Activated CD4-positive, alpha-beta T cell treated with anti-CD3 and anti-CD28 coated beads, Interleukin-10, Interleukin-2, amounts not matched to agents 100 ng/mL and 50 ng/mL, durations not matched to agents 16 hours and 8 hours (primary cell): ENCODE measurements at regions not wholly inside any gene's neighbourhood (a gene's known extent, or its start where the extent isn't known, plus 50 kb on each side); places are given as distances from the start of the nearest gene placed in this dataset.
A peak's percentile ranks its signal among the peaks of the same experiment; 100 is the strongest.
"Not testable (repeated sequence)": the region's sequence is repeated elsewhere in the genome, so short reads cannot be mapped to it uniquely, and the experiment has no call there.

Source experiments
- DNase-seq: peaks from one replicate; pipeline ENCODE4 v3.0.0-alpha.2; 2020

DNA sequence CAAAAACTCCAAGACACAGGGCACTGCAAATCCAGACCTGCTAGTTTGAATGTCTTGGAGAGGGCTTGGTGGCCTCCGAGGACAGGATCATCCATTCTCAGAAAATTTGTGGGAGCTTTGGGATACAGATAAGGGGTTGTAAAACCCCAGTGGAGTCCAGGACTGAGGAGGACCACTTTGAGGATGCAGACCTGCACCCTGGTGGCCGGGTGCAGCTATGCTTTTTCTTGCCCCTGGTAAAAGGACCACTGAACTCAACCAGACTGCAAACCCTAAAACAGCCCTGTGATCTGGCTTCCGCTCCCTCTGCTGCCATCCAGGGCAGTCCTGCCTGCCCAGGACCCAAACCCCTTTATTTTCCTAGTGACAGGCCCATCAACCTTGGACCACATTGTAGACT is 169.5 kb upstream of the DAAM1 start:
- no peak for DNase-seq

DNA sequence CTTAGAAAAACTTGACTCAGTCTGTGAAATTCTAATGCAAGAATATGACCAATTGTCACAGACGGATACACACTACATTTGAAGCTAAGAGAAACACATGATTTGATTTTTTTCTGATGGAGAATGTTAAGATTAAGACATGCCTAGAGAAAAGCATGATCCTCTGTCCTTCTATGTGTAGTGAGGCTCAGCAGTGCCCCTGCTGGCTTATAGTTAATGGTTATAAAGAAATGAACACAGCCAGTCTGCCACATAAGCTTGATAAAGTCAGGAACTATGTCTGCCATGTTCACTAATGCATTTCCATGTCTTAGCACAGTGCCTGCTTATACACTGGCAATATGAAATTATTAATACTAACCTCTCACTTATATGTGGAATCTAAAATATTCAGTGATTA is 168.1 kb upstream of the DAAM1 start:
- peak; percentile 16 for DNase-seq

DNA sequence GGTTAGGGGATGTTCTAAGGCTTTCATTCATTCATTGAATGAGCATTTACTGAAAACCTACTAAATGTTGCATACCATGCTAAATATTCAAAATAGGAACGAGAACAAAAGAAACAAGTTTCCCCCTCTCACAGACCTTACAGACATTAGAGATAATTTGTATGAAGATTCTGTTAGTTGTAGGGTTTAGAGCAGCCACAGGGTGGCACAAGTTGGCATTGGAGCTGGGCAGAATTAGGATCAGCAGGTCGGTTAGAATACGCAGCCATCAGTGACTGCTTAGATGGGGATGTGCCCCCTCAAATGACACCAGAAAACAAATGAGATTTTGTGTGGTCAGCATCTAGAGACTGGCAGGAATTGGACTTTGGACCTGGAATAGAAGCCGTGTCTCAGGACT is 166.3 kb upstream of the DAAM1 start:
- no peak for DNase-seq

DNA sequence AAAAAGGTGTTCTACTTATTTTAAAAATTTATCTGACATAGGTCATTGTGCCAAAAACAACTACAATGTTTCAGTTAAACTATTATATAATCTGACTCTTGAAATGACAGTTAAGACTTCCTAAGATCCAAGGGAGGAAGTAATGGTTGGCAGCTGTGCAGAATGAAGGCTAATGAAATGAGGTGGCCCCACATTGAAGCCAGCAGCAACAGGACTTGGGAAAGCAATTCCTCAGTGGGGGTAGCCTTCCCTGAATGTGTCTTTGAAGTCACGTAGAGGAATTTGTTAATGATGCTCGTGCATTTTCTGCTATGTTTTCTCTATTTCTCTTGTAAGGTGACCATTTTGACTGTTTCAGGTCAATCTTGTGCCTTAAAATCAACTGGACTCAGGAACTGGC is 162.4 kb upstream of the DAAM1 start:
- DNase-seq: no peak

DNA sequence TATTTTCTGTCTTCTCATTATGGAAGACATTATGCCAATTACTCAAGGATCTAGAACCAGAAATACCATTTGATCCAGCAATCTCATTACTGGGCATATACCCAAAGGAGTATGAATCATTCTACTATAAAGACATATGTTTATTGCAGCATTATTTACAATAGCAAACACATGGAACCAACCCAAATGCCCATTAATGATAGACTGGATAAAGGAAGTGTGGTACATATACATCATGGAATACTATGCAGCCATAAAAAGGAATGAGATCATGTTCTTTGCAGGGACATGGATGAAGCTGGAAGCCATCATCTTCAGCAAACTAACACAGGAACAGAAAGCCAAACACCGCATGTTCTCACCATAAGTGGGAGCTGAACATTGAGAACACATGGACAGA is 161.8 kb upstream of the DAAM1 start:
- not testable (repeated sequence) for DNase-seq

DNA sequence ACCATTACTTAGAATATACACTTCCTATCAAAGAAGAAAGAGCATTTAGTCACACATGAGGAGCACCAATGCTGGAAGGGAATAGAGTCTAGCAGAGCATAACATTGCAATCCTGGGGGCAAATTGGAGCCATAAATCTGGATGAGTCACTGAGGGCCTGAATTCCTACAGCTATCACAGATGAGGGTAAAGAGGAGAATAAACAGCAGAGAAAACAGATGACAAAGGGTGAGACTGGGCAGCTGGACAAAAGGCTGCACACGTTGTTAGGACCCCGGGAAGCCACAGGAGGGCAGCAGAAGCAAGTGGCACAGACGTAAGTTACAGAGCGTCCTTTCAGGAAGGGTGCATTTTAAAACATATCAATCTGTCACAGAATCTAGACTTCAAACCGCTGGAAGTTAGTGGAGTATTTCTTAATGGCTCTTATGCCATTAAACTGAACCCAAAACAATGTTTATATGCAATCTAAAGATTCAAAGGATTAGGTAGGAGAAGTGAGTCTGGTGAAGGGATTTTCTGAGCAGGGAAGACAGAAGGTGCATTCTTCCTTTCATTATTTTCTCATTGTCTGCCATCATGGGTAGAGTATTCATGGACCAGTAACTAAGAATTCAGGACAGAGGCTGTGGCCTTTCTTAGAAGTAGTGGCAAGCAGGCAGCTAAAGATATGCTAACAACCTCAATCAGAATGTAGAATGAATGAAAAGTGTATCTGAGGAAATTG is 159.8 kb upstream of the DAAM1 start:
- peak; percentile 52 for DNase-seq

DNA sequence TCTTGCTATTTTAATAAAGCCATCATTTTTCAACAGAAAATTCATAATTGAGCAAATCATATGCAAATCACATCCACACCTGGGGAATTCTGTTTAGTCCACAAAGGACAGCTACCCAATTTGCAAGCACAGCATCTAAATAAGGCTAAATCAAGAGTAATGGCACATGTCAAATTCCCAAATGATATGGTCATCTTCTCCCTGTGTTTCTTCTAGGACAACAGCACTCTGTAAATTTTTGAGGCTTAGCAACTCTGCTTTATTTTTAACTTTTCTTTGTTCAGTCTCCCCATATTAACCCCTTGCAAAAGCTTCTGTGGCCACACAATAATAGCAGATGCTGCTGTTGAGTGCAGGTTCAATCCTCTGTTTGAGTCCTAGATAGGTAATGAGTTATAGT is 155.6 kb upstream of the DAAM1 start:
- DNase-seq: no peak

DNA sequence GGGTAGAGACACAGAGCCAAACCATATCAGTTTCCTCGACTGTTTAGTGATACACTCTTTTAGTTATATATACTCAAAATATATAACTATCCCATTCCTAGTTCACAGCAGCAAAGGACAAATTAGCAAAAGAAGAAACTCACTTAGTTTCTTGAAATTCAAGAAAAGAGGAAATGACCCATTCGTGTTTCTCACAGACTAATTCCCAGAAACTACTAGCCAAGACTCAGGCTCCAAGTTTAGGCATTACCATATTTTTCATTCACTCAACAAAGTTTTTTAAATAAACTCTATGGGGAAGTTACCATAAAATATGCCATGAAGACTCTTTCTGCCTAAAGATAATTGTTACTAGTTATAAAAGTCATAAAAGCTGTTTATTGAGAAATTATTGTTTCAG is 152.3 kb upstream of the DAAM1 start:
- no peak for DNase-seq

DNA sequence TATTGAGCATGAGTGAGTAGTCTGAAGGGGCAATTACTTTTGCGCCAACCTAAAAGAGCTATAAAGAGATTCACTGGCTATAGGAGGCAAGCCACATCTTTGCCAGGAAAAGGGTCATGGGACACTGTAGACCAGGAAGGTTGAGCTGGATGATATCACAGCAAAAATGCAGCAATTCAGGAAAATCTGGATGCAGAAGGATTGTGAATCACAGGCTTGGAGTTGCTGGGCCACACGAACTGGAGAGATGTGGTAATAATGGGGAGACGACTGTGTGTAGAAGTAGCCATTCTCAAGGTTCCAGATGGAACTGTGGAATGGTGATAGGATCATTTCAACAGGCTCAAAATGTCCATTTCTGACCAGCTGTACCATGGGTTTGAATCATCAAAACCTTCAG is 151.4 kb upstream of the DAAM1 start:
- no peak for DNase-seq

DNA sequence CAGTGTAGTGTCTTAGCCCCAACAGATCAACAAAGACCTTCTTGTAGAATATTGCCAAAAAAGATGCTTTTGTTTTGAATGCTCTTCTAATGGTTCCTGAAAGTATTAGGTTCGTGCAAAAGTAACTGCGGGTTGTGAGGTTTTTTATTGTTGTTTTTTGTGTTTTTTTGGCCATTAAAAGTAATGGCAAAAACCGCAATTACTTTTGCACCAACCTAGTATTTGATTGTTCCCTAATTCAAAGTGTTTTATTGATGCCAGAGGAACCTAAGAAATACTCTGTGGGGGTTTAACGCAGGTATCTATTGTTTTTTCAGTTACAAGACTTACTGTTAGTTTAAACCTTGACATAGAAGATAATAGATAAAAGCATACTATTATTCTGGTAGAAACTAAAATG is 150.8 kb upstream of the DAAM1 start:
- DNase-seq: no peak

DNA sequence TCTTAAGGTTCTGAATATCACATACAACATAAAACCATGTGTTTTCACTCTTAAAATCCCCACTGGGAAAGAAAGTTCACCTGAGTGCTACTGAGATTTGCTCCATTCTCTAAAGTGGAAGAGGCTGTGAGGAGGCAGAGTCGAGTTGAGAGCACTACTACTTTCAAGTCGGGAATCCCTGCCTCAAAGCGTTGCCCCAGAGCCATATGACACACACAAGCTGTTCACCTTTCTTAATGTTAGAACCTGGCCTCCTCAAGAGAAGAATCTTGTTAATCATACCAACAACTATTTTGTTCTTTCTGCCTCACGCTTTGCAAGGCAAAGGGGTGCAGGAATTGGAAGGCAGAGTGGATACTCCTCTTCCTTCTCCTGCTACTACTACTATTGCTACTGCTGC is 149.7 kb upstream of the DAAM1 start:
- DNase-seq: no peak

DNA sequence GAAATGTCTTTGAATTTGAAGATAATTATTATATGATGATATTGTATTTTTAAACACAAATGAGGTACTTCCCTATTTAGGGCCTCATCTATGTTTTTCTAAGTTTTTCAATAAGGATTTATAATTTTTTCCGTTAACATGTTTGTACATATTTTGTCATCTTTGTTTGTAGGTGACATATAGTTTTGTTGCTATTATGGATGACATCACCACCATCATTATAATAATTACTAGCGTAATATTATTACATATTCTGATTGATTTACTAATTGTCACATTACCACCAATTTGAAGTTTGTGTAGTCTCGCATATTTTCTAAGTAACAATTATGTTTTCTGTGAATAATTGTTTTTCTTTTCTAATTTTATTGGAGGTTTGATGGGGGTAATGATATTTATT is 147.2 kb upstream of the DAAM1 start:
- DNase-seq: no peak

DNA sequence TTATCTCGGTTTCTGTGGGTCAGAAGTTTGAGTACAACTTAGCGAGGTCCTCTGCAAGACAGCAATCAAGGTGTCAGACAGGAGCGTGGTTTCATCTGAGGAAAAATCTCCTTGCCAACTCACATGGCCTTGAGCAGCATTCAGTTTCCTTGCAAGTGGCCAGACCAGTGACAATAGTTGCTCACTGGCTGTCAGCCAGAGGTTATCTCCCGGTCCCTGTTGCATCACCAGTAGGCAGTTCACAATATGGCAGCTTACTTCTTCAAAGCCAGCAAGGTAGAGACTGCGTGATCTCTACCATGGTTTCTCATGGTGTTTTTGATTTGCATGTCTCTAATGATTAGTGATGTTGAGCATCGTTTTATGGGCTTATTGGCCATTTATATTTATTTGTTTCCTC is 143.8 kb upstream of the DAAM1 start:
- no peak for DNase-seq

DNA sequence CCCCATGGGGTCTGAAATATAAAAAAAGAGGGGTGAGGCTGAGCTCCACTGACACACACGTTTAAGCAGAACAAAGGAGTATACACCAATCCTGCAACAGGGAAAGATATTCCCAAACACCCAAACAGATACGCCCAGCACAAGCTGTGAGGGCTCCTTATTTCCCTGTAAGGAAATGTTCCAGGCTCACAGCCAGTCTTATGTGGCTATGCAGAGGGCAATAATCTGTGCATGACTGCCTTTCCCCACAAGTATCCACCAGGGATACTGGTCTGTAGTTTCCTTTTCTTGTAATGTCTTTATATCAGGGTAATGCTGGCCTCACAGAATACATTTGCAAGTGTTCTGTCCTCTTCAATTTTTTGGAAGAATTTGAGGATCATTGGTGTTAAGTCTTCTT is 141.7 kb upstream of the DAAM1 start:
- DNase-seq: no peak

DNA sequence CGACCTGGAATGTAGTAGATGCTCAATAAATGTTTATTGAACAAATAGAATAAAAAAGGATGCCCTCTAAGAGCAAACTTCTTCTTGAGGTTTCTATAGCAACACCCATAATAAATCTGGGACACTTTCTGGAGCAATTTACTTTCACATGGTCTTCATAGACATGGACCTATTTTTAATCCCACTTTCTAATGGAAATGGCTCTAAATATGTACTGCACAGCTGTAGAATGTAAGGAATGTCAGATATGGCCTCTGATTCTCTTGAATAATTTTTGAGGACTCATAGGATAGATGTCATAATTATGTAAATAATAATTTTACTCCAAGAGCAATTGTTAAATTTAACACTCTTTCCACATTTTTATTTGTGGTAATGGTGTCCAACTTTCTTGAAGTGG is 133.5 kb upstream of the DAAM1 start:
- DNase-seq: no peak

DNA sequence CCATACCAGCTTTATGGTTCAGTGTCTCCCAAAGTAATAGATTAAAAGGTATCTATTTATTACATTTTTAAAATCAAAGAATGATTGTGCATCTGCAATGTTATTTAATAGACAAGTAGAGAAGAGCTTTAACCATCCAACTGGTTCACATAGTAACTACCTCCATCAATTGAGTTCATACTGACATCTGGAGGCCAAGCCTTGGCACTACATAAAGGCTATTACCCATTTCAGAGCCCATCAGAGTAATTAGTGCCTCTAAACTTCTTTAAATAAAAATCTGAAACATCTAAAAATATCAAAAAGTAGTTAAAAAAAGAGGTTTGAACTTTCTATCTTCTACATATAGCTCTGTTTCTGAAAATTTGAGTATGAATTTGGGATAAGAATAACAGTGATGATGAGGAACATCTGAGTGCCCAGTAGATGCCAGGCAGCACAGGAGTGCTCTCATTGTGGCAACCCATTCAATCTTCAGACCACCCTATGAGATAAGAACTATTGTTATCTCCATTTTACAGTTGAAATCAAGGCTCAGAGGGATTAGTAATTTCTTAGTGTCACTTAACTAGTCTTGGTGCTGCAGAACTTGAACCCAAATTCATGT is 132.9 kb upstream of the DAAM1 start:
- DNase-seq: peak; percentile 34

DNA sequence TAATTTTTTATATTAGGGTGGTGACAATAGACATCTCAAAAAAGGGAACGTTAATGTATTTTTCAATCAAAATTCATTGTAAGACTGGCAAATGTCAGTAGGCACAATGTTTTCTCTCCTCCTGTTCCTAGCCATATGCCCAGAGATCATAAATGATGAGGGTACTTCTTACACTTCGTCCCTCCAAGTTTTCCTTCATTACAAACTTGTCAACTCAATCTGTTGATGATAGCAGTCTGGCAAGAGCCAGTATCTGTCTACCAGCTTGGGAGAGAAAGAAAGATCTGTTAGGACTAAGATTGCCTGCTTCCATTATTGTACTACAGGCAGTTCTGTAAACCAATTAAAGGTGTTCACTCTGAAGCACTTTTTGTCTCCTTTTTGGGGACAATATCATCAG is 130.9 kb upstream of the DAAM1 start:
- no peak for DNase-seq

DNA sequence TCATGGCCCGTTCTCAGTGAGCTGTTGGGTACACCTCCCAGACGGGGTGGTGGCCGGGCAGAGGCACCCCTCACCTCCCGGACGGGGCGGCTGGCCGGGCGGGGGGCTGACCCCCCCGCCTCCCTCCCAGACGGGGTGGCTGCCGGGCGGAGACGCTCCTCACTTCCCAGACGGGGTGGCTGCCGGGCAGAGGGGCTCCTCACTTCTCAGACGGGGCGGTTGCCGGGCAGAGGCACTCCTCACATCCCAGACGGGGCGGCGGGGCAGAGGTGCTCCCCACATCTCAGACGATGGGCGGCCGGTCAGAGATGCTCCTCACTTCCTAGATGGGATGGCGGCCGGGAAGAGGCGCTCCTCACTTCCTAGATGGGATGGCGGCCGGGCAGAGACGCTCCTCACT is 129.7 kb upstream of the DAAM1 start:
- not testable (repeated sequence) for DNase-seq

DNA sequence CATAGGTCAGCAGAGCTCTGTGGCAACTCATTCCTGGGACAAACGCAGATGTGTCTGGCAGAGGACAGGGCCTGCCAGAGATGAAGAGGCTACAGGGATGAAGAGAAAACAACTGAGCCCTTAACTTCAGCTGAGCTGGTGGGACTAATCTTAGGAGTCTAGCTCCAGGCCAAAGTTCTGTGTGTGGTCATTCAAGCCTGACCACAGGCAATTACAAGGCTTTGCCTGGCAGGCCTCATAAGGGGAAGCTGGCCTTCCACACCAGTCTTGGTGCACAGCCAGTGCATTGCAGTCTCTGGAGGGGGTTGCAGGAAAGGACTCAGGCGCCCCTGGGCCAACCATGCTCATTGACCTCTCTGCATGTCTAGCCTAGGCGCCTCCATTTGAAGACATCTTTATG is 127.6 kb upstream of the DAAM1 start:
- DNase-seq: no peak

DNA sequence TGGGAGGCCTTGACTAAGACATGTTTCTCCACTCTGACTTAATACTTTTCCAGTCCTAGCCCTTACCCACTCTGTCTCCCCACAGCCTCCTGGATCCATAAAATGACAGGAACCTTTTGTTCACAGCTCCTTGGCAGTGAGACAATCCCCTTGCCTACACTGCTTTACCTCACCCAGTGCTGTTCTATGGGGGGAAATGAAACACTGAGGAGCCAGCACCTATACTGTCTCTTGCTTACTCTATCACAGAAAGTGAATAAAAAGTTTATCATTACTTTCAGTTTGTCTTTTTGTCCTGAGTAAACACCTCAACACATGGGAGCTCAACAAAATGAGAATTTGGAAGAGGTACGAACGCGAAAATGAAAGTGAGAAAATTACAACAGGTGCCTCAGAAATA is 127.2 kb upstream of the DAAM1 start:
- DNase-seq: no peak

DNA sequence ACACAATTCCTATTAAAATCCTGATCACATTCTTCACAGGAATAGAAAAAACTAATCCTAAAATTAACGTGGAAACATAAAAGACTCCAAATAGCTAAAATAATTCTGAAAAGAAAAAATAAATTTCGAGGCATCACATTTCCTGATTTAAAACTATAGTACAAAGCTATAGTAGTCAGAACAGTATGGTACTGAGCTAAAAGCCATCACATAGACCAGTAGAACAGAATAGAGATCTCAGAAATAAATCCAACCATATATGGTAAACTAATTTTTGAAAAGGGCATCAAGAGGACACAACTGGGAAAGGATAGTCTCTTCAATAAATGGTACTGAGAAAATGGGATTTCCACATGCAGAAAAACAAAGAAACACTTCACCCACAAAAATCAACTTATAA is 125.2 kb upstream of the DAAM1 start:
- DNase-seq: no peak

DNA sequence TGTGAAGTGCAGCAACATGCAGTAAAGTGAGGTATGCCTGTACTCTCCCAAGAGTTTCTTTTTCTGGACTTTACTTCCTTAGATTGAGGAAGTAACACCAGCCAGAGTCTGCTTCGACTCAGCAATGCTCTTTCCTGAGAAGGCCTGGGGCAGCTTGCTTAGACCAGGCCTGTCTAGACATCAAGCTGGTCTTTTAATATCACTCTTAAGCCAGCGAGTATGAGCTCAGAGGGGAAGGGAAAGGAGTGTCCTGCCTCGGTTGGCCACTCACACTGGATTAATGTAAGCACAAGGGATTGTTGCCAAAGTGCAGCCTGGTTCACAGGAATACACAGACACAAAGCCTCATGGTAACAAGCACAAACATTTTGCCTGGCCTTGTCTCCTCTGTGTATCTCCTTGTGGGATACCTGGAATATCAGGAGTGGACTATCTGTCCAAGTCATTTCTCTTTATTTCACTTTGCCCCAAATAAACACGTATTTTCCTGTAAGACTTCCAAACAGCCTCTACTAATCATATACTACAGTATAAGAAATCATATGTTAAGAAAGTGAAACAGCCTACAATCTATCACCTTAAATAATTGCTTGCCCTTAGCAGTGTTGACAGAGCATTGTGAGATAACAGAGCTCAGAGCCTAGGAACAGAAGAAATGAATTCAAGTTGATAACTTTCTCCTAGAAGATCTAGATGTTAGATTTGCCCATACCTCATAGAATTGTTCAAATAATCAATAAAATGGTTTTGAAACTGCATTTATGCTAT is 121.2 kb upstream of the DAAM1 start:
- DNase-seq: no peak

DNA sequence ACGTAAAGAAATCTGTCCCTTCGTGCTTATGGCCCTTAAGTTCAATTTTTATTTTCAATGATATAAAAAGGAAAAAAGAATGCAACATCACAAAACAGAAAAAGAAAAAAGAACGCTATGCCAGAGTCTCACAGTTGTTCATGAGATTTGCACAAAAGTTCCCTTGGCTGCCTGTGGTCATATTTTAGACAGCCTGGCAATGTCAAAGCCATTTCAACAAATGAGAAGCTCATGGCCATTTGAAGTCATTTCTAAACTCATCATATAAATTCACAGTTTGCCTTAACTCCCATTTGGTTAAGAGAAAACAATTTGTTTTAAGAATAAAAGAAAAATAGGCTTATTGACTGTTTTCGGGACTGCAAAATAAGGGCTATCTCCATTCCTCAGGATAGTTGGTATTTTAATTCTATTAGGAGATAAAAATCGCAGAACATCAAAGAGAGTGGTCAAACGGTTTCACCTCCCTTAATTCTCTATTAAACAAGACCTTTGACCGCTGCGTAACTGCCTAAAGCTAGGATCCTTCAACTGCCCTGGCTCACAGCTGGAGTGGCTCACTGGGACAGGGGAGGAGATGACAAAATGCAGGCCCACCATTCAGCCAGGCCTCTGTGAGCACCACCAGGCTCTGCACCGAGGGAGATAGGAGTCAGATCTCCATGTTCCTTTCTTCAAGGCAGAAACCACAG is 119.2 kb upstream of the DAAM1 start:
- no peak for DNase-seq

DNA sequence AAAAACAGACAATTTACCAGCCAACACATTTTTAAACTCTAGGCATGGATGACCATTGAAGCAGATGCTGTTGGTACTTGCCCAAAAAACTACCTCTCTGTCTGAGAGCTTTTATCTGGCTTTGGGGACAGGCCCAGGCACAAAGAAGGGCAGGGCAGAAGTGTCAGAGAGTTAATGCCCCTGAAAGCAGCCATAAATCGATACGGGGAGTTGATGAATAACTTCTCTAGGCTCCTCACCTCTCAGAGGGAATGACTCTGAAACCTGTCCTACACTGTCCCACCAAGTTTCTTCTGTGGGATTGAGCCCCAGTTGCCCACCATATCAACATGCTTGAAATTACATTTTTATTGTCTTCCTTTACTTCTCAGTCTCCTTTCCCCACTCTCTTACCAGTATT is 113.0 kb upstream of the DAAM1 start:
- DNase-seq: no peak
